ENCODE measurements at regions not wholly inside any gene's neighbourhood (a gene's known extent, or its start where the extent isn't known, plus 50 kb on each side); places are given as distances from the start of the nearest gene placed in this dataset.

DNA sequence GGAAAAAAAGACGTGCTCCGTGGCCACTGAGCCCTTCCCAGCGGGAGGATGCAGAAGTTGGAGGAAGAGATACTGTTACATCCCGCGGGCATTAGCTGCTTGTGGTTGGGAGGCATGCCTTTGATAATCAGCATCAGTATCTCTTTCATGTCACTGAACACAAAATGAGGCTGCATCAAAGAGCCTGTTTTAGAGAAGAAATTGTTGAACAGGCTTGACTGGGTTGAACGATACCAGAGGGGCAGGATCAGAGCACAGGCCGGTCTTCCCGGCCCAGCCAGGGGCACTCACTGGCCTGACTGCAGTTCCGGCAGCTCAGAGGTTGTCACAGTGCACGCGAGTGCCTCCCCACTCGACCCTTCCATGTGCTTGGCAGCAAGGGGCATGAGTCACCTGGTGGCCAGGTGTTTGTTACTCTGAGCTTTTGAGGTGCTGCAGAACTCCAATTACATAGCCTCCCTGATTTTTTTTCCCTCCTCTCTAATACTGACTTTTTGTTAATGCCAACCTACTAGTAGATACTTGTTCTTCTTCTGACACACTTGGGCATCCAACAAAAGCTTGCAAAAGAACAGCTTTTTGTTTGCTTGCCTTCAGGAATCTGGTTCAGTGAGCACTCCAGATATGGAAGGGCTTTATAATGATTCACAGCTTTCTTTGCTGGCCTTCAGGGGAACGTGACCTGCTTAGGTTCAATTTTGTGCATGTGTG is 121.6 kb downstream of the VAPA start:
- peak; percentile 99 for DNase-seq

DNA sequence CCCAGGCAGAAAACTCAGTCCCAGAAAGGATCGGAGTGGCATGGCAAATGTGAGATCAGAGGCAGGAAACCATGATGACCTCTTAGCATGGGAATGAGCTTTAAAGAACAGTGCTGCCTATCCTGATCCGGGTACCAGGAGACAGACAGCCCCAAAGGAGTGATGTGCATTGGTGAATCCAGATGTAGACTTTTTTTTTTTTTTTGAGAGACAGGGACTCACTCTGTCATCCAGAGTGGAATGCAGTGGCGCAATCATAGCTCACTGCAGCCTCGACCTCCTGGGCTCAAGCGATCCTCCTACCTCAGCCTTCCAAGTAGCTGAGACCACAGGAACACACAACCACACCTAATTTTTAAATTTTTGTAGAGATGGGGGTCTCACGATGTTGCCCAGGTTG is 122.7 kb downstream of the VAPA start:
- peak; percentile 28 for DNase-seq

DNA sequence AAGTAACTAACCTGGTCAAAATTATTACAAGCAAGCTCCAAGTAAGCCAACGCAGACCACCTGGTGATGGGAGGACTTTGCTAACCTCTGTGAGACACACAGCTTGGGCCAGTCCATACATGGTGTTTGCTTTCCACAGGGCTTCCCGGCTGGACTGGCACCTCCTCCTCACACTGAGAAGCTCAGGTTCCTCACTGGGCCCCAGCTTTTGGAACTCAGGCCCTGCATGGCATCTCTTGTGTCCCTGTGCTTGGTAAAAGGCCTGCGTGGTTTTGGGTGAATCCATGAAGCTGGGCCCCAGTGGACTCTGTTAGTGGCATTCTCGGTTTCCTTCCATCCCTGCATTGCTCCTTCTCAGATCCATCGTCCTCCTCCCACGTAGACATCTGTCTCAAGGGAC is 123.4 kb downstream of the VAPA start:
- DNase-seq = no peak

DNA sequence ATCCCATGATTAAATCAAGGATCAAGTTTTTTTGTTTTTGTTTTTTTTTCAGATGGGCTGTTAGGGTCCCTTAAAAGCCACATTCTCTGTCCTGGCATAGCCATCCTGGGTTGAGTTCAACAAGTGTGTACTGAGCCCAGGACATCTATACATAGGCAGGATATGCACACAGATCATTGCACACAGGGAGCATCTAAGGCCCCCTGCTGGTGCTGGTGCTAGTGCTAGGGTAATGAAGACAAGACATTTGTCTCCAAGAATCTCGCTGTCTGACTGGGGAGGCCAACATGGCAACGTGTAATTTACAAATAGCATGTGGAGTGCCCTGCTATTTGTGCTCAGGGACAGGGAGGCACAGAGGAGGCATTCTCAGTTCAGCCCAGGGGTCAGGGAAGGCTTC is 124.5 kb downstream of the VAPA start:
- DNase-seq = peak; percentile 24

DNA sequence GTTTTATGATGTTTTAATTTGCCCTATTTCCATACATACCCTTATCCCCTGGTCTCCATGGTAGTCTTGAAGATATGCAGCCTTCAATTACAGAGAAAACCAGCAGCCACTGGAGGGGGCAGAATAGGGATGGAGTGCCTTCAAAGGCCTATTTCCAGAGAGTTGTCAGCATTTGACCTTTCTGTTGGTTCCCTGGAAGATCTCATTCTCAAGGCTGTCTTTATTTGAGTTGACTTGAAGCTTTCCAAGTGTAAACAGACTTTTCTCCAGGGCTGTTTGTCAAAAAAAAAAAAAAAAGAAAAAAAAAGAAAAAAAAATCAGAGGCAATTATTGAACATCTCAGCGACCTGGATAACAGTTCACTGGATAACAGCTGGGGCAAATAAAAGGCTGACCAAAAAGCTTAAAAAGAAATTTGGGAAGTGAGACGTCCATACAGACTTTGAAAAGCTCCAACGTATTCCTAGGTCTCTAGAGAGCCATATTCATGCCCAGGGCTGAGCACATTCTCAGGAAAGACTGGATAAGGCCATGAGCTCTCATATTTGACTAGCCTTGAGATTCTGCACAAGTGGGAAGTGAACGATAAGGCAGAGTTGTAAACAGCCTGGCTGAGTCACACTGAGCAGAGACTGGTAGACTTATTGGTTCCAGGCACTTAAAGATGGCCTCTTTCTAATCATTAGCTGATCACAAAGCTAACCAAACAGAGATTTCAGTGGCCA is 126.6 kb downstream of the VAPA start:
- DNase-seq = peak; percentile 71

DNA sequence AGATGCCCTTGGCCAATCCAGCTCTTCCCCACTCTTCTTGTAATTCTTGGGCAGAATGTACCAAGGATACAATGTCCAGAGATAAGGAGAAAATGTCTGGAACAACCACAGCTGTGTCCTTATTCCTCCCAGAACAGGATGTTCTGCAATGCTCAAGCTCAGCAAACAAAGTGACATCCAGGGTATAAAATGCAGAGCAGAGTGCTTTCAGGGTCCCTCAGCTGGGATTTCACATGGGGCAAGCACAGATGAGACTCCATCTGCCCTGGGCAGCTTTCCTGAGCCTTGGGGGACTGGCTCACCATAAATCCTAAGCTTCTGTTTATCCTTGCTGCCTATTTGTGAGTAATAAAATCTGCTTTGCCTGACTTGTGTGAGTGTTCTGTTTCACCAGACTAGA is 127.4 kb downstream of the VAPA start:
- DNase-seq = peak; percentile 58

DNA sequence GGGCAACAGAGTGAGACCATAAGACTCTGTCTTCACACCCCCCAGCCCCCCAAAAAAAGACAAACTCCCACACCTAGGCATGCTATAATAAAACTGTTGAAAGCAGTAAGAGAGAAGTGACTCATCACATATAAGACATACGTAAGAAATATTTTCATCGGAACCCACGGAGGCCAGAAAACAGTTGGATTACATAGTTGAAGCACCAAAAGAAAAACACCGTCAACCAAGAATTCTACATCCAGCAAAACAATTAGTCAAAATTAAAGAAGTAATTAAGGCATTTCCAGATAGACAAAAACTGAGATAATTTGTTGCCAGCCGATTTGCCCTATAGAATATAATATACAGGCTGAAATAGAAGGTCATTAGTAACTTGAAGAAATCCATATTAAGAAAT is 128.7 kb downstream of the VAPA start:
- DNase-seq = no peak

DNA sequence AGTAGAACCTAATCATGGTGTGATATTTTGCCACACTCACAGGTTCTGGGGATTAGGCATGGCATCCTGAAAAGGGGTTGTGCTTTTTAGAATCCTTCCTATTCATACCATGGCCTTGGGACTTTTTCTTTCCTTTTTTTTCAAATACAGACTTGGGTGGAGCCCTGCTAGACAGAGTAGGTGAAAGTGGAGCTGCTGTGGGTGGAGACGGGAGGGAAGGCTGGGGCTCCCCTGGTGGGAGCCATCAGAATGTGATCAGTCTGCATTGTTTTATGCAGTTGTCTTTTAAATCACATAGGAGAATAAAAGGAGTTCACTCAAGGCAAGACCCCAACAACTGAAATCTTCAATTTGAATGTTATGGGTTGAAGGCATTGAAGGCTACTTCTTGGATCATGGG is 130.2 kb downstream of the VAPA start:
- DNase-seq = no peak

DNA sequence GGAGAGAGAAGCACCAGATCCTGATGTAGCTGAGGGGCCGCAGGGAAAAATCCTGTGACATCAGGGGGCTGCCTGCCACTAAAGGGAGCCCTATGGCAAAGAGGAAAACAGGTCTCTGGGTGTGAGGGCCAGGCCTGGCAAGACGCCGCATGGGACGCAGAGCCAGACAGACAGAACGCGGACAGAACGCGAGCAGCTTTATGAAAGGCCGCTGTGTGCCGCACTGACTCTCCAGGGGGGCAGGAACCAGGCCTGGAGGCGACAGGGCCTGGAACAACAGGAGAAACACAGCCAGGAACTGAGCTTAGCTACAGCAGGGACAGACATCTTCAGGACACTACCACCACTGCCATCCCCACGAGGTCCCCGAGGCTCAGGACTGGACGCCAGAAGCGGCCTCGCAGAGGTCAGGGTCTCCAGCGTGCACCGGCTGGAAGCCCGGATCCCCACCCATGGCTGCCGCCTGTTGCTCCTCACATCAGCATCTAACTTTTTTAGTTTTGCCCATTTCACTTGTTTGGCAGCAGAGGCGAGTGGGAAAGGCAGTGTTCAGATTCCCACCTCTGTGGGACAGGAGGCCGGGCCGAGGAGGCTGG is 131.6 kb downstream of the VAPA start:
- DNase-seq = no peak

DNA sequence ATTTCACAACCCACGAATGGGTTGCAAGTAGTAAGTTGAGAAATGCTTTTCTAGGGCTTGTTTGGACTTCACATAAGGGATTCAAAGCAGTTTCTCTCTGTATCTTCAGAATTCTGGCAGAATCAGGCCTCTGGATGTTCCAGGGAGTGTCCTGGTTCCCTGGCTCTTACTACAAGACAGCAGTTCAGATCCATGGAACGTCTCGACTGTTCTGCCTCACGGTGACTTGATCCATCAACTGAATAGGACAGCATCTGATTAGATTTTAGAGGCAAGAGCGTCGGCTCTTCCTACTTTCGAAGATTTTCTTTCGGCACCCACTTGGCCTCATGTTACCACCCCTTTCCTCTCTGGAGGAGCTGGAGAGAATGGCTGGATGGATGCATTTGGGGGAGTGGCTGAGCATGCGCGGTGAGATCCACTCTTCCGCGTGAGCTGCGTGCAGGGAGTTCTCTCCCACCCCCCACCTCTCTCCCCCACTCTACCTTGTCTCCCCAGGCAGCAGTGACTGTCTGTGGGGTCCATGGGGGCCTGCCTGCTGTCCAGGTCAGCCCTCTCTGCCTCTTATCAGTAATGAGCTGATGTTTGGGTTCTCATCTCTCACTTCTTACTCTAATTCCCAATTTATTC is 132.5 kb downstream of the VAPA start:
- DNase-seq = no peak

DNA sequence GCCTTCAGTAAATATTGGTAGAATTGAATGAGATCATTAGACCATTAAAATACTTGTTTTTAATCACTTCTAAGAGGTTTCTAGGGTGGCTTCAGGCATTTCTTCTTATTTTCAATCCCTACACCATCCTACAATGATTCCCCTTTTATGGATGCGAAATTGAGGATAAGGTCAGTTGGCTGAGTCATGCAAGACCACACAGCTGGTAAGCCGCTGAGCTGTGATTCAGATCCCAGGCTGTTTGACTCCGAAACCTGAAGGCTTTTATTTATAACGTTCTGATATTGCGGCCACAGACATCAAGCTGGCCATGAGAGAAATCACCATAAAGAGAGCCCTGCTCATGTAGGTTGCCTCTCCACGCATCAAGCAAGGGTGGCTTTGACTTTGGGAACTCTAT is 133.4 kb downstream of the VAPA start:
- DNase-seq = no peak

DNA sequence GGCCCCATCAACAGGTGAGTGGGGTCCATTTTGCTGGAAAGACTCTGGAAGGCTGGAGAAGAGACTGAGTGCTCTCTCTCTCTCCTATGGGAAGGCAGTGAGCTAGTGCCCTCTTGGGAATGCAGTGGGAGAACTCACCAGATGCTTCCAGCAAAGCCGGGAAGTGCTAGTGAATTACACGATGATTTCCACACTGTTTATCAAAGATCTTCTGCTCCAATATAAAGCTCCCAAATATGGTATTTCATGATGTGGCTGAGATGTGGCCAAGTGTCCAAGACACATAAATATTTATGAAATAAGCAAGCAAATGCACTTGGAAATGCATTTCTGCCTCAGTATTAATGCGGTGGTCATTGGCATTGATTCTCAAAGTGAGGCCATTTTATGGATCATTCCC is 135.9 kb downstream of the VAPA start:
- DNase-seq = no peak

DNA sequence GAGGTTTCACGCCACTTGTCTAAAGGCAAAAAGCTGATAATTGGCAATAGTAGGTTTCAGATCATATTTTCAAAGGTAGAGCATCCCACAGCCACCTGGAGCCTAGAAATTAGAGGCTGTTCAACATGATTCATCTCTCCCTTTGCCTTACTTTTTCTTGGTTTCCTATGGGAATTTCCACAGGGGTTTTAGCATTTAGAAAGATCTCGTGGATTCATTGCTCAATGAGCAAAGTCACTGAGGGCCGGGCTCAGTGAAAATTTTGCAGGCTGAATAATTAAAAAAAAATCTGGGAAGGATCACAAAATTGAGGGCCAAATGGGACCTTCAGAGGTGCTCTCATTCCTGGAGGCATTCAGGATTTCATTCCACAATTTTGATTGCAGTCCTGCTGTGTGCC is 137.1 kb downstream of the VAPA start:
- DNase-seq = no peak

DNA sequence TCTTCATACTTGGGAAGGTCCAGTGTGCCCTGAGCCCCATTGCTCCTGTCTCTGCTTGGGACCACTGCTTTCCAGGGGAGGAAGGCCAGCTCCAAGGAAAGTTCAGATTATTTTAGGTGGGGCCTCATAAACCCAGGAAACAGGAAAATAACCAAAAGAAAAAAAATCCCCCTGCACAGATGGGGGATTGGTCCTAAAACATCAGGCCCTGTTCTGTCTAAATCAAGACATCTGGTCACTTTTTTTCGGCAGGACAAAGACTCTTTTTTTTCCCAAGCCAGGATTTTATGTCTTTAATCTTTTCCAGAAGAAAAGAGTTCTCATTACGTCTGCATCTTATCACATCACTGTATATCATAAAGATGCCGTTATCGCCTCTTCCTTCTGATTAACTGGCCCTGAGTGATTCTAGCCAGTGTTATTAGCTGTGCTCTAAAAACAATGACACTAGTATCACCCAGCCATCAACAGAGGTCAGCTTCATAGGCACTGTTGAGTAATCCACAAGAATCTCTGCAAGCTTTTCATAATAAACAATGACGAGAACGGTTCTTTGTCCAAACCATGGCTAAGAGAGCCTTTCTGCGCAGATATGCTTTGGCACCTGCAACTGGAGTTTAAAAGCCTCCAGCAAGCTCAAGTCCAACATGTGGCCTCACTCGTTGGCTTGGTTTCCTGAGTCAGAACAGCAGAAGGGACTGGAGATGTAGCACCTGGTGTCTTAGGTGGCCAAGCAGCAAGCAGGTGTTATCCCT is 138.2 kb downstream of the VAPA start:
- peak; percentile 22 for DNase-seq

DNA sequence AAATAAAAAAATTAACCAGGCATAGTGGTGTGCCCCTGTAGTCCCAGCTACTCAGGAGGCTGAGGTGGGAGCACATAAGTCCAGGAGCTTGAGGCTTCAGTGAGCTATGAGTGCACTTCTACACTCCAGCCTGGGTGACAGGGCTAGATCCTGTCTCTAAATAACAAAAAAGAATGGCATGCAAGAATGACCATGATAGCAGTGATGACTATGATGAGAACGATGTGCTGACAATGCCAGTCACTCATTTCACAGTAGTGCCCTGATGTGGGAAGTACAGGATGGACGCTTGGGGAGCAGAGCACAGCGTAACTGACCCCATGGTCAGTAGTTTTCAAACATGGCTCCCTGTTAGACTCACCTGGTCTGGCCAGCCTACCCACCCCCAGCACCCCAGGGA is 139.1 kb downstream of the VAPA start:
- DNase-seq = no peak

DNA sequence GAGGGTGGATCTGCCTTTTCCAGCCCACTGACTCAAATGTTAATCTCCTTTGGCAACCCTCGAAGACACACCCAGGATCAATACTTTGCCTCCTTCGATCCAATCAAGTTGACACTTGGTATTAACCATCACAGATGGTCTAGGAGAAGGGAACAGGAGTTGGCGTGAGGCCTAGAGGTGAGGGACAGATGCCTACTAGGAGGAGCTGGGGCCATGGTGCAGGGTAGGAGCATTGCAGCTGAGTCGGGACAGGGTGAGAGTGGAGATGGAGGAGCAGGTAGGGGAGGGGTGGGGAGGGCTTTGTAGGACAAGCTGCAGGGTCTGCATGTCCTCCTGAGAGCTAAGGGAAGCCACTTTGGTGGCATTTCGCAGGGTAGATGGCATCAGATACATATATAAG is 140.0 kb downstream of the VAPA start:
- no peak for DNase-seq

DNA sequence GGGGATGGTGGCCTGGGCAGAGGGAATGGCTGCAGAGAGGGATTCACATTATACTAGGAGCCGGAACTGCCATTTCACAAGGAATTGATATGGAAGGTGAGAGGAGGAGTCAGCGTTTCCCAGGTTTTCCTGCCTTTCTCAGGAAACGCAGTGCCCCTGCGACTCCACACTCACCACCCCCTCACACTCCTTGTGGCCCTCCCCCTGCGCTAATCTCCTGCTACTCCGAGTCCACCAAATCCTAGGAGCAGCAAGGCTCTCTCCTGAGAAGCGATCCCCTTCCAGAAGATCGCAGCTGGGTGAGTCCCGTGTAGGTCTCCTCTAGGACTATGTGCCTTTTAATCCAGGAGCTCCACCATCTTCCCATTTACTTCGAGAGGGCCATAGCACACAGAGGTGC is 140.6 kb downstream of the VAPA start:
- DNase-seq = no peak

DNA sequence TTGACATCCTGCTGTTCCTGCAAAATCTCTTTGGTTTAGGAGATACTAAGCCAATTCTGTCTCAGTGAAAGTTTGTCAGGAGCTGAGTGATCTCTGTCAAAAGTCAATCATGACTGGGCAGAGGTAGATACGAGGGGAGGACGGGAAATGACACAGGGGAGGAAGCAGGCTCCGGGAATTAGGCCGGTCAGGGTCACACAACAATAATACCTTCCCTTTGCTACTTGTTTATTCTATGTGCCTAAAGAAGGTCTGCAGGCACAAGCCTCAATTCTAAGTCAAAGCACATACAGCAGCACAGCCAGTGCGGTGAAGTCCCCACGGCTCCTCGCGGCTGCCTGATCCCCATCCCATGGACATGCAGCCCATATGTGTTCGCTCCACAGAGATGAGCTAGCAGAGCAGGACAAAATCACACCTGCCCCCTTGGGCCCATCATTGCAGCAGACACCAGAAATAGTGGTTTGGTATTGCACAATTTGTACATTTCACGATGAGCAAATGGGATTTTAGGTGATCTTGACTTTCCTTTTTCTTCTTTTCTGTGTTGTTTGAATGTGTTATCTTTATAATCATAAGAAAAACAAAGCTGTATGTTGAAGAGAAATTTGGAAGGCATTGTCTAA is 141.4 kb downstream of the VAPA start:
- DNase-seq = no peak

DNA sequence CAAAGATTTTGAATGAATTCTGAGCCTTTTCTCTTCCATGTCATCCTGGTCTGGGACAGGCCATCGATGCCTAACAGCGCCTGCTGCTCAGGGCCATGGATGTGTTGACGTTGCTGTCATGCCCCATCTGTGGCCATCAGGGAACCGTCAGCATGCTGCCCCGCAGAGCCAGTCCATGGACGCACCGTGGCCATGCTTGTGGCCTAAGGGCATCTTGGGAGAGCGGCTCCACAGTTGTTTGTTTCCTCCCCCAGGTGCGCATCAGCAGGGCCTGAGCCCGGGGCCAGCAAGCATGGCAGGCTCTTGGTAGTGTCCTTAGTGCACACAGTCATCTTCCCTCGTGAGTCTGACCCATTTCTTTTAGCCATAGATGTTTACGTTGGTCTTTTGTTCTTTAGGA is 142.7 kb downstream of the VAPA start:
- DNase-seq = no peak

DNA sequence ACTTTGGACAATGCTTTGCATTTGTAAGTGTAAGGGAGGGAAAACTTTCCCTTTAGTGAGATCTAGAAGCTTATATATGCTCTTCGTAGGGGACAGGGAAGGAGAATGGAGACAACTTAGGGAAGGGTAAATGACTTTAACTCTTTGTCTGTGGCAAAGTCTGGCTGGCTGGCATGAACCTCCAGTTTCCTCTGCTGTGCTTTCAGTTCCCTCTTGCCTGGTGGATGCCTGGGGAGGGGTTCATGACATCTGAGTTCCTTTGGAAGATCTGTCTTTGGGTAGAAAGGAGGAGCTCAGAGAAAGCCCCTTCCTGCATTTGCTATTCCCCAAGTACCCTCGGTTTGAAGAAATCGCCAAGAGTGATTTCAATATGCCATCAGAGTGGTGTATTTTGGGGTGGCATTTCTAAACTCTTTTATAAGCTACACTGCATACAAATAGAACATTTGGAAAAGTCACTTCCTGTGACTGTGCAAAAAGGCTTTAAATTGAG is 143.6 kb downstream of the VAPA start:
- DNase-seq = no peak

DNA sequence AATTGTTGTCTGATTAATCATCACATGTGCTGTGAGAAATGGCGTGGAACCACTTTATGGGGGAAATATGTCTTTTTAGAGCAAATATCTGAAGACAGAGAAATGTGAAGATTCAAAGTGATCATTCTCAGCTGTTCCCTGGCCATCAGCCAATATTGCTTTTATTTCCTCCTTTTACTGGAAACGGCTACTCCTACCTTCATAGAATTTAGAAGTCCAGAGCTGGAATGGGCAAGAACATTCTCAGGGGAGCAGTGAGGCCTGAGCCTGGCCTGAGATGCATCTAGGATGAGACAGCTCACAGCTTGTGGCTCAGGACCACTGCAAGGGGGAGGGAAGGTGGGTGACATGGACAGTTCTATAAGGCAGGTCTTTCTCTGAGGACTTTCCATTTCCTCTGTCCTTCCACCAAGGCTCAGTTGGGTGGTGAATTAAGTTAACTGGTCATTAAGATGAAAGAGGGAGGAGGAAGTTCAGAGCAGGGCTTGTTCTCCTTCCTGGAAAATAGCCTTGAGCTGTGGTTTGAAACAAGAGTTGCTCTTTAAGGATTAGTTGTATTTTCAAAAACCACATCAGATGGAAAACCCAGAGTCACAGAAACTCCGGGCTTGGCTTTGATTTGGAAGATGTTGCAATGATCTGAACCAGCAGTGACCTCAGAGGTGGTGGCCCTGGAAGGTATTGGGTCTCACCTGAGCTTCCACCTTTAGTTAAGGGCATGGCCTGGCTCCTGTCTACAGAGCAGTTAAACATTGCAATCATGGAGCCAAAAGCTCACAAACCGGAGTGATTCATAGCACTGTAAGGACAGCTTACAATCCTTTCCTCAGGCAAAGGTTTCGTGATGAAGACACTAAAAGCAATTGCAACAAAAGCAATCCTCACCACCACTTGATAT is 144.3 kb downstream of the VAPA start:
- DNase-seq = peak; percentile 46
